Nephron (organoid): ENCODE measurements at regions not wholly inside any gene's neighbourhood (a gene's known extent, or its start where the extent isn't known, plus 50 kb on each side); places are given as distances from the start of the nearest gene placed in this dataset.

Experiments
- H3K27ac Mint-ChIP-seq, 3 experiments: 2 replicates each; pipeline ENCODE4 v1.8.0; 2020; ENCODE audit warnings: mixed read lengths in 3 of 3, mild to moderate bottlenecking in 2 of 3, moderate library complexity in 1 of 3
- H3K27me3 Mint-ChIP-seq: 2 replicates; pipeline ENCODE4 v1.8.0; 2021; ENCODE audit warnings: low read depth, mild to moderate bottlenecking, moderate library complexity, mixed read lengths
- H3K36me3 Mint-ChIP-seq: 2 replicates; pipeline ENCODE4 v1.8.0; 2020; ENCODE audit warnings: low read depth, mixed read lengths
- H3K4me1 Mint-ChIP-seq: 2 replicates; pipeline ENCODE4 v1.8.0; 2020; ENCODE audit warnings: mixed read lengths
- H3K4me3 Mint-ChIP-seq, 3 experiments: 2 replicates each; pipeline ENCODE4 v1.8.0; 2020; ENCODE audit warnings: mild to moderate bottlenecking in 3 of 3, mixed read lengths in 3 of 3, moderate library complexity in 2 of 3
- H3K9me3 Mint-ChIP-seq: 2 replicates; pipeline ENCODE4 v1.8.0; 2020; ENCODE audit warnings: mixed read lengths
- CTCF ChIP-seq, 3 experiments: fragments of 200-600 bp; sonication (generic); IDR thresholded peaks; one replicate each; pipeline ENCODE4 v1.5.0; 2021; ENCODE audit warnings: antibody characterized with exemption in 3 of 3; ENCODE audit not compliant: unreplicated experiment in 3 of 3

- H3K36me3 Mint-ChIP-seq, result no peaks in the 10 kb centered on the region
- TF ChIP-seq CTCF (IDR thresholded peaks at IDR 0.05; ENCODE audit: unreplicated experiment in 3 of 3), result no peak
- H3K9me3 Mint-ChIP-seq, result no peaks in the 10 kb centered on the region
- no peak overlapping the region for H3K27ac Mint-ChIP-seq
- no peaks in the 10 kb centered on the region for H3K27me3 Mint-ChIP-seq
- H3K4me3 Mint-ChIP-seq, result no peak overlapping the region
- H3K4me1 Mint-ChIP-seq, result no peaks in the 10 kb centered on the region
These were observed 147.9 kb downstream of the PTCSC3 start for GRCh38 chr14:36028665-36029064.

- TF ChIP-seq CTCF (IDR thresholded peaks at IDR 0.05; ENCODE audit: unreplicated experiment in 3 of 3), result no peak
- Mint-ChIP-seq H3K27me3 (no peaks in the 10 kb centered on the region), H3K27ac (no peak overlapping the region)
These were observed 148.3 kb downstream of the PTCSC3 start for GRCh38 chr14:36028218-36028617.

GRCh38 chr14:36027354-36027753 is 149.2 kb downstream of the PTCSC3 start:
- H3K4me1 Mint-ChIP-seq, result no peaks in the 10 kb centered on the region
- H3K9me3 Mint-ChIP-seq, result no peaks in the 10 kb centered on the region
- no peak for TF ChIP-seq CTCF (IDR thresholded peaks at IDR 0.05; ENCODE audit: unreplicated experiment in 3 of 3)
- no peaks in the 10 kb centered on the region for H3K27me3 Mint-ChIP-seq
- H3K36me3 Mint-ChIP-seq, result no peaks in the 10 kb centered on the region
- no peak overlapping the region for H3K27ac Mint-ChIP-seq
- H3K4me3 Mint-ChIP-seq, result no peak overlapping the region

More at GRCh38 chr14:36028218-36028617, 148.3 kb downstream of the PTCSC3 start:
- no peak overlapping the region for H3K4me3 Mint-ChIP-seq
- no peaks in the 10 kb centered on the region for H3K9me3 Mint-ChIP-seq
- no peaks in the 10 kb centered on the region for H3K4me1 Mint-ChIP-seq
- no peaks in the 10 kb centered on the region for H3K36me3 Mint-ChIP-seq

GRCh38 chr14:36022765-36023410 is 153.6 kb downstream of the PTCSC3 start:
- Mint-ChIP-seq H3K27me3 (no peaks in the 10 kb centered on the region), H3K27ac (no peak overlapping the region), H3K9me3 (no peaks in the 10 kb centered on the region), H3K36me3 (no peaks in the 10 kb centered on the region), H3K4me3 (no peak overlapping the region), H3K4me1 (no peaks in the 10 kb centered on the region)
- TF ChIP-seq CTCF (IDR thresholded peaks at IDR 0.05; ENCODE audit: unreplicated experiment in 3 of 3), result no peak

GRCh38 chr14:36021591-36022320 is 154.8 kb downstream of the PTCSC3 start:
- TF ChIP-seq CTCF (IDR thresholded peaks at IDR 0.05; ENCODE audit: unreplicated experiment in 3 of 3), result no peak
- Mint-ChIP-seq H3K27me3 (no peaks in the 10 kb centered on the region), H3K27ac (no peak overlapping the region), H3K36me3 (no peaks in the 10 kb centered on the region), H3K4me1 (no peaks in the 10 kb centered on the region), H3K4me3 (no peak overlapping the region), H3K9me3 (no peaks in the 10 kb centered on the region)

- H3K4me1 Mint-ChIP-seq, result no peaks in the 10 kb centered on the region
- H3K27ac Mint-ChIP-seq, result no peak overlapping the region
- H3K9me3 Mint-ChIP-seq, result no peaks in the 10 kb centered on the region
- no peaks in the 10 kb centered on the region for H3K36me3 Mint-ChIP-seq
- H3K4me3 Mint-ChIP-seq, result no peak overlapping the region
- TF ChIP-seq CTCF (IDR thresholded peaks at IDR 0.05; ENCODE audit: unreplicated experiment in 3 of 3), result no peak
- H3K27me3 Mint-ChIP-seq, result no peaks in the 10 kb centered on the region
These were observed 155.5 kb downstream of the PTCSC3 start for GRCh38 chr14:36021030-36021422.
